KMS-11 (cell line): ENCODE measurements at regions not wholly inside any gene's neighbourhood (a gene's known extent, or its start where the extent isn't known, plus 50 kb on each side); places are given as distances from the start of the nearest gene placed in this dataset.

Experiments used
- H2AFZ ChIP-seq: fragments of 200-600 bp; sonication (generic); 2 replicates; pipeline ENCODE4 v1.6.1; 2016; ENCODE audit warnings: antibody characterized with exemption, mixed run types, low read depth
- H3K27ac ChIP-seq: fragments of 200-600 bp; sonication (generic); 2 replicates; pipeline ENCODE4 v1.6.1; 2016; ENCODE audit warnings: mild to moderate bottlenecking, mixed run types
- H3K27me3 ChIP-seq: fragments of 200-600 bp; sonication (generic); 2 replicates; pipeline ENCODE4 v1.6.1; 2017; ENCODE audit warnings: mild to moderate bottlenecking, low read depth, mixed run types, moderate library complexity; ENCODE audit not compliant: insufficient read depth
- H3K36me3 ChIP-seq: fragments of 200-600 bp; sonication (generic); 2 replicates; pipeline ENCODE4 v1.6.1; 2017; ENCODE audit warnings: mild to moderate bottlenecking, mixed run types; ENCODE audit not compliant: insufficient read depth
- H3K4me1 ChIP-seq: fragments of 200-600 bp; sonication (generic); 2 replicates; pipeline ENCODE4 v1.6.1; 2016; ENCODE audit warnings: mild to moderate bottlenecking, low read depth, mixed run types; ENCODE audit not compliant: poor library complexity, severe bottlenecking
- H3K4me2 ChIP-seq: fragments of 200-600 bp; sonication (generic); 2 replicates; pipeline ENCODE4 v1.7.0; 2016; ENCODE audit warnings: mild to moderate bottlenecking, mixed run types
- H3K4me3 ChIP-seq: fragments of 200-600 bp; sonication (generic); IDR thresholded peaks from 2 replicates; pipeline ENCODE4 v1.6.1; 2017; ENCODE audit warnings: low read depth, low read length, mixed read lengths; ENCODE audit not compliant: insufficient read depth
- H3K79me2 ChIP-seq: fragments of 200-600 bp; sonication (generic); 2 replicates; pipeline ENCODE4 v1.6.1; 2016; ENCODE audit warnings: low read depth, mixed run types; ENCODE audit not compliant: insufficient read depth
- H3K9ac ChIP-seq: fragments of 200-600 bp; sonication (generic); 2 replicates; pipeline ENCODE4 v1.6.1; 2016; ENCODE audit warnings: mild to moderate bottlenecking, mixed run types
- H4K20me1 ChIP-seq: fragments of 200-600 bp; sonication (generic); 2 replicates; pipeline ENCODE4 v1.6.1; 2016; ENCODE audit warnings: mild to moderate bottlenecking, mixed run types; ENCODE audit not compliant: insufficient read depth
- CTCF ChIP-seq: fragments of 200-600 bp; sonication (generic); conservative IDR thresholded peaks from 2 replicates; pipeline ENCODE4 v1.6.1; 2017; ENCODE audit warnings: low read depth, mild to moderate bottlenecking, antibody characterized with exemption, low read length, moderate library complexity, mixed read lengths

GRCh38 chr12:93111773-93112172 is 182.7 kb upstream of the EEA1 start:
- TF ChIP-seq CTCF: no peak
- Histone ChIP-seq H3K4me3 (no peak overlapping the region), H3K79me2 (no peaks in the 10 kb centered on the region), H3K4me2 (no peak overlapping the region), H3K4me1 (no peaks in the 10 kb centered on the region), H3K36me3 (no peaks in the 10 kb centered on the region), H2AFZ (no peak overlapping the region), H3K9ac (no peak overlapping the region), H3K27ac (no peak overlapping the region), H4K20me1 (no peaks in the 10 kb centered on the region), H3K27me3 (no peaks in the 10 kb centered on the region)

- H4K20me1 ChIP-seq: no peaks in the 10 kb centered on the region
- H3K27ac ChIP-seq: no peak overlapping the region
- H3K36me3 ChIP-seq: no peaks in the 10 kb centered on the region
- H3K79me2 ChIP-seq: no peaks in the 10 kb centered on the region
- H3K4me1 ChIP-seq: no peaks in the 10 kb centered on the region
- TF ChIP-seq CTCF: no peak
- no peak overlapping the region for H3K9ac ChIP-seq
- no peak overlapping the region for H2AFZ ChIP-seq
- no peak overlapping the region for H3K4me2 ChIP-seq
- H3K4me3 ChIP-seq: no peak overlapping the region
- no peaks in the 10 kb centered on the region for H3K27me3 ChIP-seq
Observed at GRCh38 chr12:93113317-93114006, 184.4 kb upstream of the EEA1 start.

GRCh38 chr12:93115198-93115601 is 186.1 kb upstream of the EEA1 start:
- Histone ChIP-seq H4K20me1 (no peaks in the 10 kb centered on the region), H3K4me1 (no peaks in the 10 kb centered on the region), H3K27ac (no peak overlapping the region), H3K4me2 (no peak overlapping the region), H3K4me3 (no peak overlapping the region), H3K36me3 (no peaks in the 10 kb centered on the region), H3K27me3 (no peaks in the 10 kb centered on the region), H3K9ac (no peak overlapping the region), H3K79me2 (no peaks in the 10 kb centered on the region), H2AFZ (no peak overlapping the region)
- TF ChIP-seq CTCF: no peak

- no peak for TF ChIP-seq CTCF
- Histone ChIP-seq H3K9ac (no peak overlapping the region), H3K27me3 (no peaks in the 10 kb centered on the region), H2AFZ (no peak overlapping the region), H3K27ac (no peak overlapping the region), H3K79me2 (no peaks in the 10 kb centered on the region), H3K36me3 (no peaks in the 10 kb centered on the region), H3K4me1 (no peaks in the 10 kb centered on the region), H3K4me2 (no peak overlapping the region), H3K4me3 (no peak overlapping the region), H4K20me1 (no peaks in the 10 kb centered on the region)
Observed at GRCh38 chr12:93115646-93116045, 186.6 kb upstream of the EEA1 start.
